Panc1 (cell line): ENCODE measurements at regions not wholly inside any gene's neighbourhood (a gene's known extent, or its start where the extent isn't known, plus 50 kb on each side); places are given as distances from the start of the nearest gene placed in this dataset.

ENCODE experiments used
- ATAC-seq: fragments of 200-7000 bp; cut with Tn5 transposase; 2 replicates; pipeline ENCODE4 v1.9.1; 2020; ENCODE audit warnings: mild to moderate bottlenecking, moderate library complexity
- BruUV-seq: library from RNA; stranded (reverse); fragments of 400-500 nt; replicated peaks from 2 replicates; lab custom pipeline; 2021; lab: Mats Ljungman, UMichigan
- CTCF ChIA-PET: fragments of 300-600 bp; sonication (Branson Sonifier 250); formaldehyde crosslinking; loops from one replicate; lab custom pipeline; 2022; ENCODE audit warnings: antibody characterized with exemption; lab: Charles Lee
- POLR2A ChIA-PET: fragments of 300-600 bp; sonication (Branson Sonifier 250); formaldehyde crosslinking; loops from one replicate; lab custom pipeline; 2022; ENCODE audit warnings: antibody characterized with exemption; lab: Charles Lee
- DNase-seq: peaks from one replicate; pipeline ENCODE4 v3.0.0-alpha.2; 2010; ENCODE audit warnings: low read depth, low spot score
- H3K27ac ChIP-seq: 2 replicates; pipeline ENCODE4 v1.5.1; 2011; ENCODE audit warnings: mild to moderate bottlenecking, low read length, inconsistent platforms
- H3K27me3 ChIP-seq: fragments of 200-500 bp; sonication (Bioruptor generic); 2 replicates; pipeline ENCODE4 v1.6.0; 2014; ENCODE audit warnings: low read length, inconsistent platforms; ENCODE audit not compliant: control insufficient read depth, insufficient read depth
- H3K36me3 ChIP-seq: fragments of 200-500 bp; sonication (Bioruptor generic); 2 replicates; pipeline ENCODE4 v1.5.1; 2014; ENCODE audit warnings: inconsistent platforms, mild to moderate bottlenecking, low read length, moderate library complexity; ENCODE audit not compliant: control insufficient read depth, insufficient read depth
- H3K4me1 ChIP-seq: 2 replicates; pipeline ENCODE4 v1.5.1; 2011; ENCODE audit warnings: inconsistent platforms, mild to moderate bottlenecking, low read length, moderate library complexity; ENCODE audit not compliant: control insufficient read depth, insufficient read depth
- H3K4me3 ChIP-seq, 2 experiments: 2 replicates each; pipeline ENCODE4 v1.5.1; 2011 to 2012; ENCODE audit warnings: low read depth in 2 of 2, low read length in 2 of 2, mild to moderate bottlenecking in 2 of 2, inconsistent platforms in 1 of 2, moderate library complexity in 1 of 2
- H3K9me3 ChIP-seq: fragments of 200-500 bp; sonication (Bioruptor generic); 2 replicates; pipeline ENCODE4 v1.5.1; 2014; ENCODE audit warnings: low read depth, mild to moderate bottlenecking, inconsistent platforms, low read length, moderate library complexity; ENCODE audit not compliant: control insufficient read depth, insufficient read depth
- POLR2AphosphoS5 ChIP-seq: IDR thresholded peaks from 2 replicates; pipeline ENCODE4 v1.6.1; 2012; ENCODE audit warnings: mild to moderate bottlenecking, low read depth, low read length, moderate library complexity
- SIN3A ChIP-seq: IDR thresholded peaks from 2 replicates; pipeline ENCODE4 v1.6.1; 2012; ENCODE audit warnings: low read depth, mild to moderate bottlenecking, low read length, moderate library complexity, borderline replicate concordance; ENCODE audit not compliant: insufficient read depth
- TCF7L2 ChIP-seq: IDR thresholded peaks from 2 replicates; pipeline ENCODE4 v1.6.1; 2011; ENCODE audit warnings: mild to moderate bottlenecking, low read depth, low read length, inconsistent platforms
- in situ Hi-C: cut with HindIII; loops from 2 replicates; pipeline ENCODE4 v1.10.0; 2016; ENCODE audit warnings: low sequenced_read_pairs, low pct_unique_long_range_greater_than_20kb
- intact Hi-C: fragments of 100-400 bp; cut with micrococcal nuclease; formaldehyde crosslinking; loops from one replicate; pipeline ENCODE4 v1.10.0; 2022; ENCODE audit not compliant: unreplicated experiment
- TF ChIP-seq, protein P1 (sequence below), 2 experiments: IDR thresholded peaks; 2 replicates each; pipeline ENCODE4 v1.6.1; 2011 to 2012; ENCODE audit warnings: low read depth in 2 of 2, control low read depth in 1 of 2, low read length in 1 of 2, mild to moderate bottlenecking in 1 of 2, moderate library complexity in 1 of 2; ENCODE audit not compliant: insufficient read depth in 1 of 2
- TF ChIP-seq, protein P2 (sequence below): fragments of 450-650 bp; IDR thresholded peaks from 2 replicates; pipeline ENCODE4 v1.5.1; 2017; ENCODE audit warnings: mild to moderate bottlenecking

DNA sequence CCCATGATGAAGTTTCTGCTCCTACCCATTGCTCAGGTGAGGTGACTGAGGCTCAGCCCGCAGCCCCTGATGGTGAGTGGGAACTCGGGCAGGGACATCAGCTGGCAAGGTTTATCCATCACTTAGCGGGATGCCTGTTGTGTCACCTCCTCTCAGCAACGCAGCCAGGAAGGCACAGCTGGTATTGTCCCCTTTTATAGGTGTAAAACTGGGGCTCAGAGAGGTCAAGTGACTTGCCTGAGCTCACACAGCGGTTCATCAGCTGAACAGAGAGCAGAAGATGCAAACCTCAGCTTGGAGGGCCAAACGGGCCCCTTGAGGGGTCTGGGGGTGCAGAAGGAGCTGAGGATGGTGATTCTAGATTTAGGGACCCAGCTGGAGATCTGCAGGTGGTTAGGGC is 143.6 kb downstream of the PHETA1 start:
- Histone ChIP-seq H3K27me3 (no peaks in the 10 kb centered on the region), H3K36me3 (no peaks in the 10 kb centered on the region), H3K9me3 (no peaks in the 10 kb centered on the region), H3K27ac (no peak overlapping the region), H3K4me1 (no peaks in the 10 kb centered on the region), H3K4me3 (no peak overlapping the region)
- CTCF ChIA-PET, result no interaction called here
- intact Hi-C loops (no loop called here), in situ Hi-C loops (no loop called here)
- BruUV-seq, result no TSS peak
- ATAC-seq, result no peak
- POLR2A ChIA-PET, result interaction anchor here (0.6 kb wide), 1 partner anchor 78 kb away, joined by 4 read pairs; no protein-coding TSS in a partner anchor
- no peak for TF ChIP-seq TCF7L2
- TF ChIP-seq, protein P1, sequence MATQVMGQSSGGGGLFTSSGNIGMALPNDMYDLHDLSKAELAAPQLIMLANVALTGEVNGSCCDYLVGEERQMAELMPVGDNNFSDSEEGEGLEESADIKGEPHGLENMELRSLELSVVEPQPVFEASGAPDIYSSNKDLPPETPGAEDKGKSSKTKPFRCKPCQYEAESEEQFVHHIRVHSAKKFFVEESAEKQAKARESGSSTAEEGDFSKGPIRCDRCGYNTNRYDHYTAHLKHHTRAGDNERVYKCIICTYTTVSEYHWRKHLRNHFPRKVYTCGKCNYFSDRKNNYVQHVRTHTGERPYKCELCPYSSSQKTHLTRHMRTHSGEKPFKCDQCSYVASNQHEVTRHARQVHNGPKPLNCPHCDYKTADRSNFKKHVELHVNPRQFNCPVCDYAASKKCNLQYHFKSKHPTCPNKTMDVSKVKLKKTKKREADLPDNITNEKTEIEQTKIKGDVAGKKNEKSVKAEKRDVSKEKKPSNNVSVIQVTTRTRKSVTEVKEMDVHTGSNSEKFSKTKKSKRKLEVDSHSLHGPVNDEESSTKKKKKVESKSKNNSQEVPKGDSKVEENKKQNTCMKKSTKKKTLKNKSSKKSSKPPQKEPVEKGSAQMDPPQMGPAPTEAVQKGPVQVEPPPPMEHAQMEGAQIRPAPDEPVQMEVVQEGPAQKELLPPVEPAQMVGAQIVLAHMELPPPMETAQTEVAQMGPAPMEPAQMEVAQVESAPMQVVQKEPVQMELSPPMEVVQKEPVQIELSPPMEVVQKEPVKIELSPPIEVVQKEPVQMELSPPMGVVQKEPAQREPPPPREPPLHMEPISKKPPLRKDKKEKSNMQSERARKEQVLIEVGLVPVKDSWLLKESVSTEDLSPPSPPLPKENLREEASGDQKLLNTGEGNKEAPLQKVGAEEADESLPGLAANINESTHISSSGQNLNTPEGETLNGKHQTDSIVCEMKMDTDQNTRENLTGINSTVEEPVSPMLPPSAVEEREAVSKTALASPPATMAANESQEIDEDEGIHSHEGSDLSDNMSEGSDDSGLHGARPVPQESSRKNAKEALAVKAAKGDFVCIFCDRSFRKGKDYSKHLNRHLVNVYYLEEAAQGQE (IDR thresholded peaks at IDR 0.05; ENCODE audit: insufficient read depth in 1 of 2, low read depth in 2 of 2, low read length in 1 of 2), result no peak
- TF ChIP-seq POLR2AphosphoS5, result no peak
- TF ChIP-seq SIN3A, result no peak
- TF ChIP-seq, protein P2, sequence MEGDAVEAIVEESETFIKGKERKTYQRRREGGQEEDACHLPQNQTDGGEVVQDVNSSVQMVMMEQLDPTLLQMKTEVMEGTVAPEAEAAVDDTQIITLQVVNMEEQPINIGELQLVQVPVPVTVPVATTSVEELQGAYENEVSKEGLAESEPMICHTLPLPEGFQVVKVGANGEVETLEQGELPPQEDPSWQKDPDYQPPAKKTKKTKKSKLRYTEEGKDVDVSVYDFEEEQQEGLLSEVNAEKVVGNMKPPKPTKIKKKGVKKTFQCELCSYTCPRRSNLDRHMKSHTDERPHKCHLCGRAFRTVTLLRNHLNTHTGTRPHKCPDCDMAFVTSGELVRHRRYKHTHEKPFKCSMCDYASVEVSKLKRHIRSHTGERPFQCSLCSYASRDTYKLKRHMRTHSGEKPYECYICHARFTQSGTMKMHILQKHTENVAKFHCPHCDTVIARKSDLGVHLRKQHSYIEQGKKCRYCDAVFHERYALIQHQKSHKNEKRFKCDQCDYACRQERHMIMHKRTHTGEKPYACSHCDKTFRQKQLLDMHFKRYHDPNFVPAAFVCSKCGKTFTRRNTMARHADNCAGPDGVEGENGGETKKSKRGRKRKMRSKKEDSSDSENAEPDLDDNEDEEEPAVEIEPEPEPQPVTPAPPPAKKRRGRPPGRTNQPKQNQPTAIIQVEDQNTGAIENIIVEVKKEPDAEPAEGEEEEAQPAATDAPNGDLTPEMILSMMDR, result no peak
- no peak for DNase-seq

DNA sequence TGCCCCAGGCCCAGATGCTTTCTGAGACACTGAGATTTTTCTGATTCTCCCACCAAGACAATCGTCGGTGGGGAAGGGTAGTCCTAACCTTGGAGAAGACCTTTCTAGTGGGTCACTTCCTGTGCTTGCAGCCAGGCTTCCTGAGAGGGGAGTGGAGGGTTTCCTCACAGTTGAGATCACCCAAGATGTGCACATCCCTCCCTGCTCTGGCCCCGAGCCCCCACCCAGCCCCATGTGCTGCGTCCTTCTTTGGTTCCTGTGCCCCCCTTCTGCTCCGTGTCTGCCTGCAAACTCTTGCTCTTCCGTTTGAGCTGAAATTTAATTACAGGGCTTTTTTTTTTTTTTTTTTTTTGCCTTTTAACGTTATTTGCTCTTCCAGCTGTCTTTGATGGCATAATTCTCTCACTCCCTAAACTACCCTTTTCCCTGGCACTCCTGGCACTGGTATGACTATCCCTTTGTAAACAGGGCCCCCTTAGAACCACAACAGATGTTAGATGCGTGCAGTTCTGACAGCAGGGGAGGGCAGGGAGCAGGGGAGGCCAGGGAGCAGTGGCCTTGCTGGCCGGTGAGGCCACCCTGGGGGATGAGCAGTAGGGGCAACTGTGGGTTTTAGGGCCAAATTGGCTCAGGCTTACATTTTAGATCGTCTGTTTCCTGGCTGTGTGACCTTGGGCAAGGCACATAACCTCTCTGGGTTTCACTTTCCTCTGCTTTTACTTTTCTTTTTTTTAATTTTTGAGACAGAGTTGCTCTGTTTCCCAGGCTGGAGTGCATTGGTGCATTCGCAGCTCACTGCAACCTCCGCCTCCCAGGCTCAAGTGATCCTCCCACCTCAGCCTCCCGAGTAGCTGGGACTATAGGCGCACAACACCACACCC is 144.5 kb downstream of the PHETA1 start:
- TF ChIP-seq POLR2AphosphoS5 (no peak), SIN3A (no peak), TCF7L2 (no peak)
- TF ChIP-seq, protein P1 (IDR thresholded peaks at IDR 0.05; ENCODE audit: insufficient read depth in 1 of 2, low read depth in 2 of 2, low read length in 1 of 2), result no peak
- CTCF ChIA-PET, result no interaction called here
- no TSS peak for BruUV-seq
- Histone ChIP-seq H3K27ac (no peak overlapping the region), H3K36me3 (no peaks in the 10 kb centered on the region), H3K4me3 (no peak overlapping the region), H3K9me3 (no peaks in the 10 kb centered on the region), H3K4me1 (no peaks in the 10 kb centered on the region), H3K27me3 (no peaks in the 10 kb centered on the region)
- intact Hi-C loops (no loop called here), in situ Hi-C loops (no loop called here)
- no peak for ATAC-seq
- DNase-seq, result no peak
- POLR2A ChIA-PET, result no interaction called here
